DOHH2 (cell line): ENCODE measurements at regions not wholly inside any gene's neighbourhood (a gene's known extent, or its start where the extent isn't known, plus 50 kb on each side); places are given as distances from the start of the nearest gene placed in this dataset.

Experiments used
- CTCF ChIP-seq: fragments of 200-600 bp; sonication (generic); IDR thresholded peaks from one replicate; pipeline ENCODE4 v1.5.1; 2014; ENCODE audit warnings: antibody characterized with exemption, mild to moderate bottlenecking, low read depth, low read length; ENCODE audit not compliant: poor library complexity, severe bottlenecking
- EZH2phosphoT487 ChIP-seq: fragments of 200-600 bp; sonication (generic); IDR thresholded peaks from 2 replicates; pipeline ENCODE4 v1.6.1; 2017; ENCODE audit warnings: borderline replicate concordance, mild to moderate bottlenecking, antibody characterized with exemption, low read length, moderate library complexity, mixed read lengths

- TF ChIP-seq CTCF (no peak), EZH2phosphoT487 (no peak)
Measured at GRCh38 chr6:100088009-100088408, 94.0 kb upstream of the MCHR2 start.
